Transverse colon (tissue), 4 donors: ENCODE measurements at regions not wholly inside any gene's neighbourhood (a gene's known extent, or its start where the extent isn't known, plus 50 kb on each side); places are given as distances from the start of the nearest gene placed in this dataset.

Experiments used
- DNase-seq: peaks from one replicate; pipeline ENCODE4 v3.0.0-alpha.2; 2019
- H3K27ac ChIP-seq, 4 donors: fragments of 200-600 bp; sonication (generic); 2 replicates each; pipeline ENCODE4 v1.5.1; 2016 to 2018; ENCODE audit warnings: inconsistent platforms in 4 of 4
- H3K27me3 ChIP-seq: fragments of 200-600 bp; sonication (generic); 2 replicates; pipeline ENCODE4 v1.5.1; 2017; ENCODE audit warnings: inconsistent platforms
- H3K36me3 ChIP-seq, 4 donors: fragments of 200-600 bp; sonication (generic); 2 replicates each; pipeline ENCODE4 v1.5.1; 2017 to 2019; ENCODE audit warnings: inconsistent platforms in 4 of 4
- H3K4me1 ChIP-seq, 4 donors: fragments of 200-600 bp; sonication (generic); 2 replicates each; pipeline ENCODE4 v1.5.1; 2017 to 2020; ENCODE audit warnings: inconsistent platforms in 4 of 4
- H3K4me3 ChIP-seq, 4 donors: fragments of 200-600 bp; sonication (generic); 1 replicate in 1 of 4; 2 replicates in 3 of 4; pipeline versions ENCODE4 v1.5.1 to v1.6.1; 2017 to 2019; ENCODE audit warnings: inconsistent platforms in 4 of 4
- H3K9me3 ChIP-seq, 2 donors: fragments of 200-600 bp; sonication (generic); 2 replicates each; pipeline ENCODE4 v1.5.1; 2017 to 2019; ENCODE audit warnings: inconsistent platforms in 2 of 2
- EP300 ChIP-seq: sonication (generic); formaldehyde crosslinking; IDR thresholded peaks from one replicate; pipeline ENCODE4 v1.6.1; 2017; ENCODE audit warnings: antibody characterized with exemption, low read depth
- POLR2A ChIP-seq: fragments of 450-650 bp; IDR thresholded peaks from one replicate; pipeline ENCODE4 v1.6.1; 2016; ENCODE audit warnings: antibody characterized with exemption, mild to moderate bottlenecking, moderate library complexity
- POLR2AphosphoS5 ChIP-seq, 3 donors: sonication (generic); formaldehyde crosslinking; IDR thresholded peaks; one replicate each; pipeline ENCODE4 v1.6.1; 2016; ENCODE audit warnings: antibody characterized with exemption in 3 of 3
- WGBS, 2 donors: methylation state at CpG; one replicate each; pipeline ENCODE4 v1.1.5; 2018; ENCODE audit warnings: low coverage in 1 of 2; 5-methylcytosine and 5-hydroxymethylcytosine counted together
- in situ Hi-C, 4 donors: fragments of 200-750 bp; cut with MboI; loops; one replicate each; pipeline versions ENCODE4 v1.15.0 to v1.15.1; 2017; ENCODE audit warnings: low sequenced_read_pairs in 3 of 4, low pct_ligation_motif_present in 1 of 4, low pct_unique_long_range_greater_than_20kb in 1 of 4
- intact Hi-C: fragments of 100-400 bp; cut with DNase I; formaldehyde crosslinking; loops from one replicate; pipeline ENCODE4 v1.15.1; 2023; ENCODE audit warnings: low total_unique reads
- TF ChIP-seq, protein P1 (sequence below), 5 experiments: fragments of 200-600 bp in 3 of 5; fragments of 450-650 bp in 2 of 5; sonication (generic) in 3 of 5; IDR thresholded peaks; 1 replicate in 2 of 5; 2 replicates in 3 of 5; pipeline ENCODE4 v1.5.1; 2016 to 2017; ENCODE audit warnings: antibody characterized with exemption in 5 of 5, inconsistent platforms in 3 of 5, mild to moderate bottlenecking in 2 of 5, moderate library complexity in 1 of 5

DNA sequence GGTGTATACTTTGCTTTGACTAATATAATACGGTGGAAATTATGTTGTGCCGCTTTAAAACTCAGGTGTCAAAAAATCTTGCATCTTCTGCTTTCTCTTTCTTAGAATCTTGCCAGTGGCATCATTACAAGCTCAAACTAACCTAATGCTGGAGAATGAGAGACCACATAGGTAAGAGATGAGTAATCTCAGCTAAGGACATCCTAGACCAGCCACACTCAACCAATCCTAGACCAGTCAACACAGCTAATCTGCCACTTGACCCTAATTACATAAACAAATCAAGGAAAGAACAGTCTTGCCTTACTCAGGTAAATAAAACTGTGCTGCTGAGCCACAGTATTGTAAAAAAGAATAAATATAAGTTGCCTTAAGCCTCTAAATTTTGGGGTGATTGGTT lies 1323.9 kb upstream of the SPRY2 start:
- H3K36me3 ChIP-seq: no peaks in the 10 kb centered on the region
- H3K4me1 ChIP-seq: no peaks in the 10 kb centered on the region
- no peak overlapping the region for H3K4me3 ChIP-seq
- TF ChIP-seq POLR2A (no peak), EP300 (no peak), POLR2AphosphoS5 (IDR thresholded peaks at IDR 0.05) (no peak)
- TF ChIP-seq, protein P1, sequence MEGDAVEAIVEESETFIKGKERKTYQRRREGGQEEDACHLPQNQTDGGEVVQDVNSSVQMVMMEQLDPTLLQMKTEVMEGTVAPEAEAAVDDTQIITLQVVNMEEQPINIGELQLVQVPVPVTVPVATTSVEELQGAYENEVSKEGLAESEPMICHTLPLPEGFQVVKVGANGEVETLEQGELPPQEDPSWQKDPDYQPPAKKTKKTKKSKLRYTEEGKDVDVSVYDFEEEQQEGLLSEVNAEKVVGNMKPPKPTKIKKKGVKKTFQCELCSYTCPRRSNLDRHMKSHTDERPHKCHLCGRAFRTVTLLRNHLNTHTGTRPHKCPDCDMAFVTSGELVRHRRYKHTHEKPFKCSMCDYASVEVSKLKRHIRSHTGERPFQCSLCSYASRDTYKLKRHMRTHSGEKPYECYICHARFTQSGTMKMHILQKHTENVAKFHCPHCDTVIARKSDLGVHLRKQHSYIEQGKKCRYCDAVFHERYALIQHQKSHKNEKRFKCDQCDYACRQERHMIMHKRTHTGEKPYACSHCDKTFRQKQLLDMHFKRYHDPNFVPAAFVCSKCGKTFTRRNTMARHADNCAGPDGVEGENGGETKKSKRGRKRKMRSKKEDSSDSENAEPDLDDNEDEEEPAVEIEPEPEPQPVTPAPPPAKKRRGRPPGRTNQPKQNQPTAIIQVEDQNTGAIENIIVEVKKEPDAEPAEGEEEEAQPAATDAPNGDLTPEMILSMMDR (IDR thresholded peaks at IDR 0.05): no peak
- in situ Hi-C loops (no loop called here), intact Hi-C loops (no loop called here)
- WGBS, 2 donors: 93 to 96% methylated on average over 2 of the region's 2 CpGs
- no peak for DNase-seq
- no peak overlapping the region for H3K27ac ChIP-seq
- no peaks in the 10 kb centered on the region for H3K9me3 ChIP-seq
- H3K27me3 ChIP-seq: no peaks in the 10 kb centered on the region

DNA sequence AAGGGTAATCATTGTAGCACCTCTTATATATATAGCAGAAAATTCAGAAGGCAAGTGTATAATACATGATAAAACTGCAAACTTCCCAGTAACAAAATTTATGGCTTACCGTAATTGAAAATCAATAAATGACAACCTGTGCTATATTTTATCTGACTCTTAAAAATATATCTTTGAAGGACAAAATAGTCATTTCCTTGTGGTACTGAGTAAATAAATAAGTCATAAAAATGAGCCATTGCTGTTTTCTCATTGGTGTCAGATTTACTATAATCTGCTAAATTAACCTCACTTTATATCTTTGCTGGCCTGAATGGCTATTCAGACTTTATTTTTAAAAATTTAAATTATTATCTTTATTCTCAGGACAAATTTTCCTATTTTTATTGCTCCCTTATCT lies 1319.1 kb upstream of the SPRY2 start:
- in situ Hi-C loops: no loop called here
- TF ChIP-seq EP300: no peak
- TF ChIP-seq POLR2A: no peak
- no peak for TF ChIP-seq POLR2AphosphoS5 (IDR thresholded peaks at IDR 0.05)
- TF ChIP-seq, protein P1 (IDR thresholded peaks at IDR 0.05): no peak
- 54 to 68% methylated on average over 1 of the region's 1 CpG for WGBS, 2 donors
- Histone ChIP-seq H3K4me3 (no peak overlapping the region), H3K36me3 (no peaks in the 10 kb centered on the region), H3K4me1 (no peaks in the 10 kb centered on the region), H3K27me3 (no peaks in the 10 kb centered on the region), H3K27ac (no peak overlapping the region), H3K9me3 (no peaks in the 10 kb centered on the region)
- DNase-seq: no peak
- intact Hi-C loops: no loop called here

DNA sequence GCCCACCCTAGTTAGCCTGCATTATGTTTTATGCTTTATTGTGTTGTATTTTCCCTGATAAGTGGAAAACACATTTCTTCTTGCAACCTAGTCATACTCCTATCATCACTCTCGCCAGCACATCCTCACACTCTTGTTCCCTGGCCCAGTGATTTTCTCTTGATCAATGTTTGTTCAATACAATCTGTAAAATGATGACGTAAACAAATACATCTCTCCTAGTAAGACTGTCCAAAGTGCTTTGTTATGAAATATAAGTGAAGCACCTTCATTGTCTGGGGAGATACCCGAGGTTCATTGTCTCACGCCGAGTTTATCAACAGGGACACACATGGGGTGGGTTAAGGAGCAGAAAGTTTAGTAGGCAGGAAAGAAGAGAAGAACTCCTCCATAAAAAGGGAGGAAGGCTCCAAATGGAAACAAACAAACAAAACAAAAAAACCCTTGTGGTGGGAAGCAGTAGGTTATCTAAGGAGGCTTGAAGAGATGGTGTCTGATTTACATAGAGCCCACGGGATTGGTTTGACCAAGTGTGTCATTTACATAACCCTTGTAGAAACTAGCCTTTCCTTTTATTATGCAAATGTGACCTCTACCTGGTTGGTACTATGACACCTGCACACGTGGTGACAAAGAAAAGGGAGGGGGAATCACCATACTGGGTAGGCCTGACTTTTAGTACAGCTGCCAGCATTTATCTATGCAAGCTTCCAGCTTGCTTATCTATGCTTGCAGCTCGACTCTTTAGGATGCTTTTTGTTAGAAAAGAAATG lies 1317.9 kb upstream of the SPRY2 start:
- in situ Hi-C loops: no loop called here
- no peaks in the 10 kb centered on the region for H3K4me1 ChIP-seq
- no peak overlapping the region for H3K4me3 ChIP-seq
- intact Hi-C loops: no loop called here
- no peak for DNase-seq
- TF ChIP-seq, protein P1 (IDR thresholded peaks at IDR 0.05): no peak
- TF ChIP-seq POLR2A (no peak), POLR2AphosphoS5 (IDR thresholded peaks at IDR 0.05) (no peak), EP300 (no peak)
- no peaks in the 10 kb centered on the region for H3K27me3 ChIP-seq
- no peaks in the 10 kb centered on the region for H3K9me3 ChIP-seq
- WGBS, 2 donors: 66 to 67% methylated on average over 8 of the region's 8 CpGs
- no peaks in the 10 kb centered on the region for H3K36me3 ChIP-seq
- no peak overlapping the region for H3K27ac ChIP-seq

DNA sequence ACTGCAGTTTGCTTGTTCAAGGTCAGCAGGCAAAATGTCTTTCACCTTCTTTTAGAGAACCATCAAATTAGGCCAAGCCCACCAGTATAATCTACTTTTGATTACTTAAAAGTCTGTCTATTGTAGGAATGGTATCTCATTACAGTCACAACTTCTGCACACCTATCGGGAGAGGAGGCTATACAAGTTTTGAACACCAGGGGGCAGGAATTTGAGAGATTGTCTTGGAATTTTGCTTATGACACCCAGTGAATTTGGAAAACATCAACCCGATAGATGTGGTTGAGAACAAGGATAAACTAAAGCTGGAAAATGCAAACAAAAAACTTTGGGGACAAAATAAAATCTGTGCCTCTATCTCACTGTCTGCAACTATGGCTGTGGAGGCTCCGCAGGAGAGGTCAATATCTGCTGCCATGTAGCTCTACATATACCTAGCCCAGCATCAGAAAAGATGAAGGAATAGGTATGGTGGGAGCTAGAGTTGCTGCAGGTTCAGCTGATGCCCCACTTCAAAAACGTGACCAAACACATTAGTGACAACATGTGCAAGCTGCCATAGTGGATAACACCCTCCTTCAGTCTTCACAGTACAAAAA lies 1299.2 kb upstream of the SPRY2 start:
- Histone ChIP-seq H3K9me3 (no peaks in the 10 kb centered on the region), H3K4me1 (no peaks in the 10 kb centered on the region), H3K4me3 (no peak overlapping the region), H3K36me3 (no peaks in the 10 kb centered on the region), H3K27ac (no peak overlapping the region), H3K27me3 (no peaks in the 10 kb centered on the region)
- no peak for TF ChIP-seq POLR2AphosphoS5 (IDR thresholded peaks at IDR 0.05)
- TF ChIP-seq, protein P1 (IDR thresholded peaks at IDR 0.05): peak in 2 of 5 experiments; percentile 10 to 45
- 73 to 77% methylated on average over 4 of the region's 4 CpGs for WGBS, 2 donors
- DNase-seq: no peak
- intact Hi-C loops: loop anchor here (5.0 kb wide), 1 partner anchor 1082 kb away; no protein-coding TSS in a partner anchor
- in situ Hi-C loops: no loop called here
